ENCODE measurements at regions not wholly inside any gene's neighbourhood (a gene's known extent, or its start where the extent isn't known, plus 50 kb on each side); places are given as distances from the start of the nearest gene placed in this dataset.
A peak's percentile ranks its signal among the peaks of the same experiment; 100 is the strongest.

GRCh38 chr16:64892835-64893785 lies 228.8 kb downstream of the CDH11 start:
- no peak for DNase-seq

GRCh38 chr16:64889446-64889845 lies 232.4 kb downstream of the CDH11 start:
- no peak for DNase-seq

- no peak for DNase-seq
These were observed 234.2 kb downstream of the CDH11 start for GRCh38 chr16:64887651-64888050.

- DNase-seq = no peak
These were observed 239.6 kb downstream of the CDH11 start for GRCh38 chr16:64882078-64882784.

- DNase-seq = no peak
These were observed 240.9 kb downstream of the CDH11 start for GRCh38 chr16:64880994-64881393.

- DNase-seq = no peak
These were observed 241.9 kb downstream of the CDH11 start for GRCh38 chr16:64880006-64880405.

- DNase-seq = no peak
These were observed 242.9 kb downstream of the CDH11 start for GRCh38 chr16:64878940-64879339.

- no peak for DNase-seq
These were observed 249.8 kb downstream of the CDH11 start for GRCh38 chr16:64872101-64872500.

- DNase-seq = no peak
These were observed 251.0 kb downstream of the CDH11 start for GRCh38 chr16:64870859-64871258.

GRCh38 chr16:64869781-64870180 lies 252.1 kb downstream of the CDH11 start:
- DNase-seq = no peak

- DNase-seq = no peak
These were observed 255.8 kb downstream of the CDH11 start for GRCh38 chr16:64866021-64866420.

GRCh38 chr16:64865069-64865696 lies 256.7 kb downstream of the CDH11 start:
- no peak for DNase-seq

GRCh38 chr16:64864232-64864809 lies 257.5 kb downstream of the CDH11 start:
- DNase-seq = peak; percentile 17

- no peak for DNase-seq
These were observed 263.8 kb downstream of the CDH11 start for GRCh38 chr16:64858076-64858475.

GRCh38 chr16:64857411-64857810 lies 264.5 kb downstream of the CDH11 start:
- DNase-seq = no peak

- DNase-seq = no peak
These were observed 268.3 kb downstream of the CDH11 start for GRCh38 chr16:64853551-64853950.

GRCh38 chr16:64846966-64847365 lies 274.9 kb downstream of the CDH11 start:
- DNase-seq = no peak

- no peak for DNase-seq
These were observed 276.8 kb downstream of the CDH11 start for GRCh38 chr16:64845071-64845470.

- no peak for DNase-seq
These were observed 280.4 kb downstream of the CDH11 start for GRCh38 chr16:64841482-64841881.

- DNase-seq = no peak
These were observed 280.8 kb downstream of the CDH11 start for GRCh38 chr16:64841071-64841470.

GRCh38 chr16:64830653-64831052 lies 291.2 kb downstream of the CDH11 start:
- DNase-seq = no peak

GRCh38 chr16:64829678-64830077 lies 292.2 kb downstream of the CDH11 start:
- no peak for DNase-seq

GRCh38 chr16:64826374-64826773 lies 295.5 kb downstream of the CDH11 start:
- no peak for DNase-seq

Measured in RPMI8226 (cell line).